ENCODE measurements at regions not wholly inside any gene's neighbourhood (a gene's known extent, or its start where the extent isn't known, plus 50 kb on each side); places are given as distances from the start of the nearest gene placed in this dataset.

DNA sequence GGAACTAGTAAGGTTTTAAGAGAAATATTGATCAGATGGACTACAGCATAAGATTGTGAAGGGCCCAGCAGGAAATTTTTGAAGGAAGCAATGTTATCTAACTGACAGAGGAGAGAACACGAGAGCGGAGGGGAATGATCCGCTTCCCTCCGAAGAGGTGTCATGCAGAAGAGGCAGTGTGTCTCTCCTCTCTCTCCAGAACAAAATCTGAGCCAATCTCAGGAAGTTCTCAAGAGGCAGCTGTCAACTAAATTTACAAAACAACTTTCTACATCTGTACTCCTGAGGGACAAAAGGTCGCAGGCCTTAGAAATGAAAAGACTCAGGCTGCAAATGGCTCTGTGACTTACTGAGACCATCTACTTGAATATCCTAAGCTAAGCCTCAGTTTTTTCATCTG, 224.6 kb upstream of the CDH5 start:
- H4K5ac ChIP-seq (ENCODE audit: insufficient read length, low read depth, low read length) = no peak overlapping the region
- no peak overlapping the region for H2BK20ac ChIP-seq (ENCODE audit: low read length)
- no peak overlapping the region for H3K4me3 ChIP-seq (ENCODE audit: extremely low read depth in 1 of 4, insufficient read depth in 2 of 4, low read depth in 3 of 4, low read length in 4 of 4)
- H3K27me3 ChIP-seq (replicated peaks in 1 of 4; ENCODE audit: control insufficient read depth in 3 of 4, extremely low read depth in 1 of 4, insufficient read depth in 3 of 4, low read length in 3 of 4) = no peaks in the 10 kb centered on the region
- ChIA-PET CTCF (ENCODE audit: partially characterized antibody) (interaction anchor here (1.4 kb wide), 1 partner anchor 9 kb away, joined by 4 read pairs; no protein-coding TSS in a partner anchor), POLR2A (ENCODE audit: partially characterized antibody) (no interaction called here)
- no peaks in the 10 kb centered on the region; a peak in 2 of 7 replicates for H3K4me1 ChIP-seq (replicated peaks in 1 of 4; ENCODE audit: control insufficient read depth in 3 of 4, insufficient read depth in 4 of 4, low read length in 3 of 4)
- no peak overlapping the region for H4K8ac ChIP-seq (ENCODE audit: extremely low read depth, insufficient read depth, low read length)
- H3K18ac ChIP-seq (ENCODE audit: extremely low read depth, low read length) = no peak overlapping the region
- FAIRE-seq = no peak
- H4K91ac ChIP-seq (replicated peaks; ENCODE audit: insufficient read length, low read length) = no peak overlapping the region
- H3K23me2 ChIP-seq (ENCODE audit: low read depth, low read length) = no peaks in the 10 kb centered on the region
- H3K36me3 ChIP-seq (ENCODE audit: control insufficient read depth in 2 of 4, insufficient read depth in 4 of 4, low read length in 3 of 4) = no peaks in the 10 kb centered on the region
- no peak overlapping the region for H2BK12ac ChIP-seq (ENCODE audit: low read depth, low read length)
- DNase-seq (ENCODE audit: low read depth in 1 of 2, low spot score in 2 of 2) = no peak
- H2BK5ac ChIP-seq (ENCODE audit: low read depth, low read length) = no peak overlapping the region
- H3K56ac ChIP-seq (replicated peaks; ENCODE audit: insufficient read length, low read depth, low read length) = no peak overlapping the region
- H3K9me3 ChIP-seq (ENCODE audit: insufficient read depth in 2 of 2, low read depth in 1 of 2, low read length in 1 of 2) = no peaks in the 10 kb centered on the region
- no peak overlapping the region for H2BK120ac ChIP-seq (replicated peaks; ENCODE audit: low read depth, low read length)
- no peaks in the 10 kb centered on the region for H3K79me1 ChIP-seq (ENCODE audit: low read depth, low read length)
- H3K14ac ChIP-seq (ENCODE audit: insufficient read length) = no peak overlapping the region
- H3K79me2 ChIP-seq (ENCODE audit: control insufficient read depth in 1 of 2, insufficient read depth in 2 of 2, low read length in 2 of 2) = no peaks in the 10 kb centered on the region
- H3K9ac ChIP-seq (replicated peaks in 1 of 4; ENCODE audit: extremely low read depth in 1 of 4, low read depth in 3 of 4, low read length in 3 of 4) = no peak overlapping the region
- no peak overlapping the region for H3K4ac ChIP-seq (replicated peaks; ENCODE audit: insufficient read length, low read depth, low read length)
- H3K4me2 ChIP-seq (ENCODE audit: insufficient read depth in 1 of 2, low read depth in 2 of 2, low read length in 2 of 2) = no peak overlapping the region
- no peak overlapping the region for H3K27ac ChIP-seq (ENCODE audit: low read depth, low read length)
- no peak overlapping the region for H2BK15ac ChIP-seq (ENCODE audit: low read length)
- no peak overlapping the region for H3K23ac ChIP-seq (ENCODE audit: insufficient read length)
- no peak overlapping the region for H2AK5ac ChIP-seq (ENCODE audit: low read depth, low read length)
- no peak overlapping the region for H2AFZ ChIP-seq (ENCODE audit: low read length)
- 89% methylated on average over 5 of the region's 5 CpGs; no CpG with 5 or more reads in 1 of the 2 experiments for WGBS, 2 experiments (ENCODE audit: extremely low coverage in 1 of 2, insufficient coverage in 1 of 2, insufficient read length in 1 of 2, insufficient replicate concordance in 2 of 2, low coverage in 1 of 2, low lambda C conversion rate in 2 of 2, missing lambda C conversion rate in 1 of 2)
- H4K20me1 ChIP-seq (replicated peaks in 1 of 2; ENCODE audit: control insufficient read depth in 1 of 2, insufficient read depth in 2 of 2, low read length in 2 of 2) = no peaks in the 10 kb centered on the region
- TF ChIP-seq NANOG (IDR thresholded peaks at IDR 0.05; ENCODE audit: insufficient read depth, low read depth, low read length, poor library complexity, severe bottlenecking) = no peak
- TF ChIP-seq SUZ12 (IDR thresholded peaks at IDR 0.05; ENCODE audit: low read length) = no peak
- TF ChIP-seq KDM1A (IDR thresholded peaks at IDR 0.05; ENCODE audit: borderline replicate concordance, low read length) = no peak
- no peak for TF ChIP-seq POU5F1 (IDR thresholded peaks at IDR 0.05; ENCODE audit: low read depth, low read length)
- no peak for TF ChIP-seq GTF2F1 (IDR thresholded peaks at IDR 0.05; ENCODE audit: borderline replicate concordance, low read depth, low read length)
- no peak for TF ChIP-seq SP1 (IDR thresholded peaks at IDR 0.05; ENCODE audit: low read depth, low read length)
- TF ChIP-seq EZH2 (IDR thresholded peaks at IDR 0.05; ENCODE audit: low read depth, low read length, severe bottlenecking) = no peak
- TF ChIP-seq HDAC6 (IDR thresholded peaks at IDR 0.05; ENCODE audit: low read depth, low read length) = no peak
- no peak for TF ChIP-seq TCF12 (IDR thresholded peaks at IDR 0.05; ENCODE audit: low read depth, low read length)

All from H1 (cell line).